Neural progenitor cell (in vitro differentiated cells): ENCODE measurements at regions not wholly inside any gene's neighbourhood (a gene's known extent, or its start where the extent isn't known, plus 50 kb on each side); places are given as distances from the start of the nearest gene placed in this dataset.
A peak's percentile ranks its signal among the peaks of the same experiment; 100 is the strongest.

Experiments used
- DNase-seq: peaks from one replicate; pipeline ENCODE4 v3.0.0-alpha.2; 2016; ENCODE audit warnings: low spot score
- H2AFZ ChIP-seq: fragments of 200-600 bp; sonication (generic); replicated peaks from 2 replicates; pipeline ENCODE4 v1.6.1; 2016; ENCODE audit warnings: antibody characterized with exemption
- H3F3A ChIP-seq: fragments of 200-600 bp; sonication (generic); 2 replicates; pipeline ENCODE4 v1.6.1; 2016; ENCODE audit warnings: antibody characterized with exemption, low read depth
- H3K27ac ChIP-seq: fragments of 200-600 bp; sonication (generic); 2 replicates; pipeline ENCODE4 v1.5.1; 2016; ENCODE audit warnings: mild to moderate bottlenecking
- H3K27me3 ChIP-seq: fragments of 200-600 bp; sonication (generic); 2 replicates; pipeline ENCODE4 v1.6.1; 2016; ENCODE audit warnings: mild to moderate bottlenecking, moderate library complexity
- H3K36me3 ChIP-seq: fragments of 200-600 bp; sonication (generic); 2 replicates; pipeline ENCODE4 v1.5.1; 2016
- H3K4me1 ChIP-seq: fragments of 200-600 bp; sonication (generic); 2 replicates; pipeline ENCODE4 v1.6.1; 2016; ENCODE audit warnings: mixed run types
- H3K4me2 ChIP-seq: fragments of 200-600 bp; sonication (generic); 2 replicates; pipeline ENCODE4 v1.6.1; 2016
- H3K4me3 ChIP-seq: fragments of 200-600 bp; sonication (generic); 2 replicates; pipeline ENCODE4 v1.5.1; 2016
- H3K79me2 ChIP-seq: fragments of 200-600 bp; sonication (generic); 2 replicates; pipeline ENCODE4 v1.6.1; 2016; ENCODE audit warnings: low read depth
- H3K9ac ChIP-seq: fragments of 200-600 bp; sonication (generic); 2 replicates; pipeline ENCODE4 v1.6.1; 2016
- H3K9me3 ChIP-seq: fragments of 200-600 bp; sonication (generic); 2 replicates; pipeline ENCODE4 v1.5.1; 2016; ENCODE audit warnings: low read depth
- H4K20me1 ChIP-seq: fragments of 200-600 bp; sonication (generic); 2 replicates; pipeline ENCODE4 v1.6.1; 2016; ENCODE audit warnings: low read depth
- H3K27ac Mint-ChIP-seq: 3 replicates; pipeline ENCODE4 v1.8.0; 2021; ENCODE audit warnings: mixed read lengths
- H3K27me3 Mint-ChIP-seq: 2 replicates; pipeline ENCODE4 v1.8.0; 2022; ENCODE audit warnings: low read depth, mild to moderate bottlenecking, inconsistent platforms, moderate library complexity, mixed read lengths; ENCODE audit not compliant: insufficient read depth
- H3K36me3 Mint-ChIP-seq: 3 replicates; pipeline ENCODE4 v1.8.0; 2021; ENCODE audit warnings: mixed read lengths
- H3K4me1 Mint-ChIP-seq: 3 replicates; pipeline ENCODE4 v1.8.0; 2021; ENCODE audit warnings: mixed read lengths
- H3K4me3 Mint-ChIP-seq: 3 replicates; pipeline ENCODE4 v1.8.0; 2021; ENCODE audit warnings: mild to moderate bottlenecking, moderate library complexity, mixed read lengths
- H3K9me3 Mint-ChIP-seq: 3 replicates; pipeline ENCODE4 v1.8.0; 2020; ENCODE audit warnings: mixed read lengths
- EZH2 ChIP-seq: fragments of 200-600 bp; sonication (generic); IDR thresholded peaks from 2 replicates; pipeline ENCODE4 v1.6.1; 2017; ENCODE audit warnings: antibody characterized with exemption, mild to moderate bottlenecking, moderate library complexity
- EZH2phosphoT487 ChIP-seq: fragments of 200-600 bp; sonication (generic); IDR thresholded peaks from 2 replicates; pipeline ENCODE4 v1.6.1; 2017; ENCODE audit warnings: antibody characterized with exemption
- TF ChIP-seq, protein P1 (sequence below): fragments of 200-600 bp; sonication (generic); IDR thresholded peaks from 2 replicates; pipeline ENCODE4 v1.5.1; 2017; ENCODE audit warnings: antibody characterized with exemption, mild to moderate bottlenecking

DNA sequence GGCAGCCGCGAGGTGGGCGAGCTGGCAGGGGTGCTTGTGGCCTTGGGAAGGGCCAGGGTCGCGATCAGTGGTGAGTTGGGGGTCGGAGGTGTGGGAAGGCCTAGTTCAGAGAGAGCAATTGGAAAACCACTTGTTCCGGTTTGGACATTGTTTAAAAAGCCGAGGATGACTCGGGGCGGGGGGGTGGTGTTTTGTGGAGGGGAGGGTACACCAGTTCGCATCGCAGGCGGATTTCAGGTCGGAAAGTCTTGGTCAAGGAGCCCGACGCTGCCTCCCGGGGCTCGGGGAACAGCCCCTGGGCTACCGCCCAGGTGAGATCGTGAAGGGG lies 66.4 kb downstream of the KPNA2 start:
- Histone ChIP-seq H2AFZ (peak overlapping the region; percentile 87), H3K4me2 (peak overlapping the region; percentile 95)

DNA sequence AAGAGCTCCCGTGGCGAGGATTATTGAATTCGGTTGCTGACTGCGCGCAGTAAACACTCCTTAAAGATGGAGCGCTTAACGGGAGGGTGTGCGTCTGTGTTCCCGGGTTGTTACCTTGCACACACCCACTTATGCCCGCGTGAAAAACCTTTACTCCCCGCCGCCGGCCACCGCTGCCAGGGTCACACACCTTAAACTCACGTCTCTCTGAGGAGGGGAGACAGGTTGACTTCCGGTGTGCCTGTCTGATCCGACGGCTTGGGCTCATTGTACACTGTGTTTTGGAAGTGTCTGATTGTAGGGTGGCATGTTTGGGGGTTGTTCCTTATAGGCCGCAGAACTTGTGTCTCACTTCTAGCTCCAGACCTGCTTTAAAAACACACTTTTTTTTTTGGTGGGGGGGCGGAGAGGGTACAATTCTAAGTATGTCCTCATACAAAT lies 66.8 kb downstream of the KPNA2 start:
- H3K4me1 Mint-ChIP-seq, result peaks cover 14% of the 10 kb centered on the region
- Histone ChIP-seq H3K4me1 (no peaks in the 10 kb centered on the region), H3K27ac (no peak overlapping the region), H3K79me2 (no peaks in the 10 kb centered on the region), H3K36me3 (no peaks in the 10 kb centered on the region), H3F3A (peaks cover 4% of the 10 kb centered on the region), H2AFZ (peak overlapping the region; percentile 87), H3K9me3 (no peaks in the 10 kb centered on the region), H3K27me3 (peaks cover 42% of the 10 kb centered on the region), H4K20me1 (peaks cover 7% of the 10 kb centered on the region), H3K4me2 (peak overlapping the region; percentile 95), H3K9ac (no peak overlapping the region), H3K4me3 (peak overlapping the region; percentile 71)
- H3K9me3 Mint-ChIP-seq, result peaks cover 8% of the 10 kb centered on the region
- H3K27me3 Mint-ChIP-seq, result peaks cover 9% of the 10 kb centered on the region
- peak; percentile 19 for DNase-seq
- peaks cover 15% of the 10 kb centered on the region for H3K36me3 Mint-ChIP-seq
- H3K4me3 Mint-ChIP-seq, result peak overlapping the region; percentile 93
- peak overlapping the region; percentile 63 for H3K27ac Mint-ChIP-seq
- TF ChIP-seq, protein P1, sequence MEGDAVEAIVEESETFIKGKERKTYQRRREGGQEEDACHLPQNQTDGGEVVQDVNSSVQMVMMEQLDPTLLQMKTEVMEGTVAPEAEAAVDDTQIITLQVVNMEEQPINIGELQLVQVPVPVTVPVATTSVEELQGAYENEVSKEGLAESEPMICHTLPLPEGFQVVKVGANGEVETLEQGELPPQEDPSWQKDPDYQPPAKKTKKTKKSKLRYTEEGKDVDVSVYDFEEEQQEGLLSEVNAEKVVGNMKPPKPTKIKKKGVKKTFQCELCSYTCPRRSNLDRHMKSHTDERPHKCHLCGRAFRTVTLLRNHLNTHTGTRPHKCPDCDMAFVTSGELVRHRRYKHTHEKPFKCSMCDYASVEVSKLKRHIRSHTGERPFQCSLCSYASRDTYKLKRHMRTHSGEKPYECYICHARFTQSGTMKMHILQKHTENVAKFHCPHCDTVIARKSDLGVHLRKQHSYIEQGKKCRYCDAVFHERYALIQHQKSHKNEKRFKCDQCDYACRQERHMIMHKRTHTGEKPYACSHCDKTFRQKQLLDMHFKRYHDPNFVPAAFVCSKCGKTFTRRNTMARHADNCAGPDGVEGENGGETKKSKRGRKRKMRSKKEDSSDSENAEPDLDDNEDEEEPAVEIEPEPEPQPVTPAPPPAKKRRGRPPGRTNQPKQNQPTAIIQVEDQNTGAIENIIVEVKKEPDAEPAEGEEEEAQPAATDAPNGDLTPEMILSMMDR, result no peak
- peak; percentile 65 for TF ChIP-seq EZH2

More for the DNA sequence above, 66.4 kb downstream of the KPNA2 start:
- Mint-ChIP-seq H3K9me3 (peaks cover 7% of the 10 kb centered on the region), H3K36me3 (peaks cover 11% of the 10 kb centered on the region), H3K4me3 (peak overlapping the region; percentile 93), H3K27ac (no peak overlapping the region), H3K4me1 (peaks cover 14% of the 10 kb centered on the region), H3K27me3 (peaks cover 9% of the 10 kb centered on the region)
- Histone ChIP-seq H3F3A (peaks cover 4% of the 10 kb centered on the region), H3K27me3 (peaks cover 42% of the 10 kb centered on the region), H3K79me2 (no peaks in the 10 kb centered on the region), H3K4me1 (no peaks in the 10 kb centered on the region), H3K4me3 (peak overlapping the region; percentile 71), H3K9ac (no peak overlapping the region), H4K20me1 (peaks cover 7% of the 10 kb centered on the region), H3K9me3 (no peaks in the 10 kb centered on the region), H3K27ac (no peak overlapping the region), H3K36me3 (no peaks in the 10 kb centered on the region)
- TF ChIP-seq, protein P1, result no peak
- TF ChIP-seq EZH2phosphoT487 (peak; percentile 47), EZH2 (peak; percentile 65)
- no peak for DNase-seq

GRCh38 chr17:68103148-68103547 lies 67.6 kb downstream of the KPNA2 start:
- H3K36me3 Mint-ChIP-seq, result peaks cover 19% of the 10 kb centered on the region
- peaks cover 9% of the 10 kb centered on the region for H3K27me3 Mint-ChIP-seq
- peaks cover 7% of the 10 kb centered on the region for H4K20me1 ChIP-seq
- peak overlapping the region; percentile 93 for H3K4me3 Mint-ChIP-seq
- no peaks in the 10 kb centered on the region for H3K4me1 ChIP-seq
- H3K9me3 Mint-ChIP-seq, result peaks cover 11% of the 10 kb centered on the region
- H3F3A ChIP-seq, result peaks cover 4% of the 10 kb centered on the region
- no peak overlapping the region for H3K27ac ChIP-seq
- no peaks in the 10 kb centered on the region for H3K36me3 ChIP-seq
- no peak overlapping the region for H3K4me2 ChIP-seq
- no peaks in the 10 kb centered on the region for H3K9me3 ChIP-seq
- no peak overlapping the region for H3K27ac Mint-ChIP-seq
- no peak for DNase-seq
- H3K4me3 ChIP-seq, result no peak overlapping the region
- H3K4me1 Mint-ChIP-seq, result peaks cover 14% of the 10 kb centered on the region
- H3K79me2 ChIP-seq, result no peaks in the 10 kb centered on the region
- H3K9ac ChIP-seq, result no peak overlapping the region
- H2AFZ ChIP-seq, result no peak overlapping the region
- peaks cover 42% of the 10 kb centered on the region for H3K27me3 ChIP-seq
- TF ChIP-seq EZH2, result no peak
- no peak for TF ChIP-seq EZH2phosphoT487
- TF ChIP-seq, protein P1, result no peak
